SK-N-SH (cell line): ENCODE measurements at regions not wholly inside any gene's neighbourhood (a gene's known extent, or its start where the extent isn't known, plus 50 kb on each side); places are given as distances from the start of the nearest gene placed in this dataset.

Source experiments
- CTCF ChIA-PET: fragments of 300-600, 350-600 bp; formaldehyde crosslinking; extraction: SDS; loops from one replicate; lab custom pipeline; 2021; lab: Yijun Ruan, JAX
- POLR2A ChIA-PET: fragments of 350-600 bp; sonication (Branson Sonifier 250); formaldehyde crosslinking; extraction: SDS; loops from one replicate; lab custom pipeline; 2020; ENCODE audit warnings: antibody characterized with exemption, inconsistent platforms; lab: Yijun Ruan, JAX
- DNase-seq: peaks from one replicate; pipeline ENCODE4 v3.0.0; 2012
- H2AFZ ChIP-seq: fragments of 200-600 bp; sonication (generic); 2 replicates; pipeline ENCODE4 v1.8.1; 2016; ENCODE audit warnings: antibody characterized with exemption, mild to moderate bottlenecking, low read depth
- H3F3A ChIP-seq: fragments of 200-600 bp; sonication (generic); replicated peaks from 2 replicates; pipeline ENCODE3; 2016; ENCODE audit warnings: antibody characterized with exemption, mild to moderate bottlenecking; ENCODE audit not compliant: insufficient read depth
- H3K27ac ChIP-seq, 2 experiments: fragments of 200-500 bp in 1 of 2; fragments of 200-600 bp in 1 of 2; sonication (Bioruptor generic) in 1 of 2; sonication (generic), shearing (Covaris generic) in 1 of 2; 2 replicates each; pipeline versions ENCODE4 v1.5.1 to v1.6.1; 2014 to 2016; ENCODE audit warnings: low read depth in 2 of 2, inconsistent platforms in 1 of 2, low read length in 1 of 2, mild to moderate bottlenecking in 1 of 2, mixed read lengths in 1 of 2
- H3K27me3 ChIP-seq: fragments of 200-600 bp; sonication (generic), shearing (Covaris generic); 2 replicates; pipeline ENCODE4 v1.6.1; 2016; ENCODE audit warnings: mixed run types; ENCODE audit not compliant: insufficient read depth
- H3K36me3 ChIP-seq, 2 experiments: fragments of 200-500 bp in 1 of 2; fragments of 200-600 bp in 1 of 2; sonication (Bioruptor generic) in 1 of 2; sonication (generic) in 1 of 2; replicated peaks in 1 of 2; 2 replicates each; pipeline versions ENCODE3 to v1.5.1; 2014 to 2016; ENCODE audit warnings: low read length in 1 of 2, mild to moderate bottlenecking in 1 of 2; ENCODE audit not compliant: insufficient read depth in 2 of 2, control insufficient read depth in 1 of 2
- H3K4me1 ChIP-seq, 2 experiments: fragments of 200-500 bp in 1 of 2; fragments of 200-600 bp in 1 of 2; sonication (Bioruptor generic) in 1 of 2; sonication (generic), shearing (Covaris generic) in 1 of 2; 2 replicates each; pipeline versions ENCODE4 v1.5.1 to v1.6.1; 2014 to 2016; ENCODE audit warnings: low read depth in 1 of 2, low read length in 1 of 2, mixed run types in 1 of 2; ENCODE audit not compliant: insufficient read depth in 2 of 2, control insufficient read depth in 1 of 2
- H3K4me2 ChIP-seq: fragments of 200-600 bp; sonication (generic), shearing (Covaris generic); 2 replicates; pipeline ENCODE4 v1.6.1; 2017; ENCODE audit warnings: mixed run types
- H3K4me3 ChIP-seq, 2 experiments: fragments of 200-500 bp in 1 of 2; fragments of 200-600 bp in 1 of 2; sonication (Bioruptor generic) in 1 of 2; sonication (generic), shearing (Covaris generic) in 1 of 2; 2 replicates each; pipeline versions ENCODE4 v1.5.1 to v1.8.1; 2014 to 2016; ENCODE audit warnings: low read depth in 2 of 2, inconsistent platforms in 1 of 2, low read length in 1 of 2, mild to moderate bottlenecking in 1 of 2, mixed read lengths in 1 of 2, moderate library complexity in 1 of 2
- H3K79me2 ChIP-seq: fragments of 200-600 bp; sonication (generic); 2 replicates; pipeline ENCODE4 v1.8.1; 2017; ENCODE audit warnings: mild to moderate bottlenecking; ENCODE audit not compliant: insufficient read depth
- H3K9ac ChIP-seq: fragments of 200-600 bp; sonication (generic); 2 replicates; pipeline ENCODE4 v1.6.1; 2017; ENCODE audit warnings: mixed run types
- H3K9me2 ChIP-seq: fragments of 200-600 bp; sonication (generic); 2 replicates; pipeline ENCODE4 v1.6.1; 2017; ENCODE audit warnings: mixed run types
- H3K9me3 ChIP-seq: fragments of 200-600 bp; sonication (generic); 2 replicates; pipeline ENCODE4 v1.6.1; 2017; ENCODE audit warnings: mixed run types, mild to moderate bottlenecking, moderate library complexity
- H4K20me1 ChIP-seq: fragments of 200-600 bp; sonication (generic); 2 replicates; pipeline ENCODE4 v1.6.1; 2017; ENCODE audit warnings: mild to moderate bottlenecking, mixed run types; ENCODE audit not compliant: insufficient read depth
- CTCF ChIP-seq: fragments of 200-600 bp; sonication (generic); IDR thresholded peaks from 2 replicates; pipeline ENCODE4 v1.6.1; 2017; ENCODE audit warnings: antibody characterized with exemption, mild to moderate bottlenecking, moderate library complexity
- EZH2phosphoT487 ChIP-seq: fragments of 200-600 bp; sonication (generic); IDR thresholded peaks from 2 replicates; pipeline ENCODE4 v1.6.1; 2017; ENCODE audit warnings: low read depth, mixed run types, mild to moderate bottlenecking, antibody characterized with exemption, moderate library complexity, borderline replicate concordance
- FOXJ3 ChIP-seq: sonication (generic); formaldehyde crosslinking; IDR thresholded peaks from 2 replicates; pipeline ENCODE4 v1.5.1; 2020; ENCODE audit warnings: mild to moderate bottlenecking, missing genetic modification reagents
- GATA2 ChIP-seq: sonication (generic); formaldehyde crosslinking; IDR thresholded peaks from 2 replicates; pipeline ENCODE4 v1.5.0; 2020; ENCODE audit warnings: mild to moderate bottlenecking, missing genetic modification reagents
- IRF3 ChIP-seq: fragments of 150-350 bp; IDR thresholded peaks from 2 replicates; pipeline ENCODE4 v1.6.1; 2016; ENCODE audit warnings: mild to moderate bottlenecking, low read depth, low read length
- MAX ChIP-seq: IDR thresholded peaks from 2 replicates; pipeline ENCODE4 v1.4.0; 2012; ENCODE audit warnings: low read depth
- MXI1 ChIP-seq: IDR thresholded peaks from 2 replicates; pipeline ENCODE4 v1.6.1; 2012; ENCODE audit warnings: mild to moderate bottlenecking, low read depth, low read length, improper control_type of control experiment
- NFIC ChIP-seq: IDR thresholded peaks from 2 replicates; pipeline ENCODE4 v1.4.0; 2012; ENCODE audit warnings: borderline replicate concordance
- NRF1 ChIP-seq: IDR thresholded peaks from 2 replicates; pipeline ENCODE4 v1.6.1; 2012; ENCODE audit warnings: low read depth, mild to moderate bottlenecking, low read length
- PBX3 ChIP-seq: IDR thresholded peaks from 2 replicates; pipeline ENCODE4; 2012
- POLR2AphosphoS5 ChIP-seq: IDR thresholded peaks from 2 replicates; pipeline ENCODE4 v1.6.1; 2012; ENCODE audit warnings: low read depth, low read length
- RAD21 ChIP-seq: IDR thresholded peaks from 2 replicates; pipeline ENCODE4 v1.6.1; 2012; ENCODE audit warnings: mild to moderate bottlenecking, low read length
- REST ChIP-seq: IDR thresholded peaks from 2 replicates; pipeline ENCODE4 v1.6.1; 2012; ENCODE audit warnings: mild to moderate bottlenecking, low read depth, low read length, moderate library complexity
- RFX5 ChIP-seq: IDR thresholded peaks from 2 replicates; pipeline ENCODE4 v1.6.1; 2012; ENCODE audit warnings: mild to moderate bottlenecking, improper control_type of control experiment, low read length
- RXRA ChIP-seq: IDR thresholded peaks from 2 replicates; pipeline ENCODE4 v1.4.0; 2012; ENCODE audit warnings: low read depth, mild to moderate bottlenecking, borderline replicate concordance
- TCF12 ChIP-seq: IDR thresholded peaks from 2 replicates; pipeline ENCODE4 v1.4.0; 2012
- TEAD4 ChIP-seq: IDR thresholded peaks from 2 replicates; pipeline ENCODE4 v1.4.0; 2012; ENCODE audit warnings: mild to moderate bottlenecking, borderline replicate concordance; ENCODE audit not compliant: insufficient read depth
- USF1 ChIP-seq: IDR thresholded peaks from 2 replicates; pipeline ENCODE4 v1.4.0; 2012; ENCODE audit warnings: low read depth, borderline replicate concordance
- USF2 ChIP-seq: fragments of 150-350 bp; IDR thresholded peaks from 2 replicates; pipeline ENCODE4 v1.6.1; 2017; ENCODE audit warnings: antibody characterized with exemption, low read length, low read depth, borderline replicate concordance
- ZBTB33 ChIP-seq: IDR thresholded peaks from 2 replicates; pipeline ENCODE4 v1.4.0; 2012; ENCODE audit warnings: low read depth, borderline replicate concordance
- WGBS: methylation state at CpG from one replicate; pipeline ENCODE4 v1.1.6; 2017; ENCODE audit warnings: low lambda C conversion rate; 5-methylcytosine and 5-hydroxymethylcytosine counted together

- Histone ChIP-seq H3K36me3 (no peaks in the 10 kb centered on the region), H4K20me1 (no peaks in the 10 kb centered on the region), H3K4me3 (no peak overlapping the region), H3K9me2 (no peaks in the 10 kb centered on the region), H3K27me3 (no peaks in the 10 kb centered on the region), H3F3A (peaks cover 20% of the 10 kb centered on the region), H3K9me3 (no peaks in the 10 kb centered on the region), H3K27ac (0 out of 4 replicates have a peak overlapping the region, but pooled peaks of 1 of the 2 experiments have one; percentile 19), H3K4me1 (peaks cover 0 to 21% of the 10 kb centered on the region in 2 experiments; a peak in 1 of 4 replicates), H3K4me2 (0 out of 2 replicates have a peak overlapping the region, but pooled peaks have one; percentile 14), H3K79me2 (no peaks in the 10 kb centered on the region), H3K9ac (no peak overlapping the region), H2AFZ (no peak overlapping the region)
- ChIA-PET CTCF (no interaction called here), POLR2A (no interaction called here)
- no peak for TF ChIP-seq NRF1
- no peak for TF ChIP-seq USF2
- no peak for TF ChIP-seq REST
- no peak for TF ChIP-seq FOXJ3 (CRISPR knock-in tag)
- TF ChIP-seq POLR2AphosphoS5: no peak
- TF ChIP-seq TCF12: no peak
- no peak for TF ChIP-seq MAX
- no peak for TF ChIP-seq TEAD4
- no peak for TF ChIP-seq RXRA
- no peak for TF ChIP-seq MXI1
- no peak for TF ChIP-seq USF1
- TF ChIP-seq PBX3: no peak
- no peak for TF ChIP-seq ZBTB33
- no peak for TF ChIP-seq EZH2phosphoT487
- TF ChIP-seq NFIC: no peak
- no peak for TF ChIP-seq RAD21
- TF ChIP-seq RFX5: no peak
- TF ChIP-seq CTCF: no peak
- no peak for TF ChIP-seq GATA2 (CRISPR knock-in tag)
- TF ChIP-seq IRF3: no peak
- DNase-seq: no peak
- 73% methylated on average over 4 of the region's 4 CpGs for WGBS
Measured at GRCh38 chr12:90899456-90900182, 55.4 kb downstream of the CCER1 start.
